ENCODE measurements at regions not wholly inside any gene's neighbourhood (a gene's known extent, or its start where the extent isn't known, plus 50 kb on each side); places are given as distances from the start of the nearest gene placed in this dataset.

GRCh38 chr10:28800144-28800543, 122.8 kb downstream of the BAMBI start:
- TF ChIP-seq CTCF (IDR thresholded peaks at IDR 0.05) = no peak
- no peak for TF ChIP-seq POLR2A (IDR thresholded peaks at IDR 0.05)
- TF ChIP-seq EP300 (IDR thresholded peaks at IDR 0.05) = no peak
- TF ChIP-seq POLR2AphosphoS5 (IDR thresholded peaks at IDR 0.05) = no peak

Data from stomach (tissue), 4 donors.